NB4 (cell line): ENCODE measurements at regions not wholly inside any gene's neighbourhood (a gene's known extent, or its start where the extent isn't known, plus 50 kb on each side); places are given as distances from the start of the nearest gene placed in this dataset.

ENCODE experiments used
- MYC ChIP-seq: IDR thresholded peaks from 2 replicates; pipeline ENCODE4 v1.6.1; 2011; ENCODE audit warnings: low read depth, low read length
- POLR2A ChIP-seq: IDR thresholded peaks from 2 replicates; pipeline ENCODE4 v1.6.1; 2011; ENCODE audit warnings: mild to moderate bottlenecking; ENCODE audit not compliant: insufficient read length; ENCODE audit errors: extremely low read depth
- TF ChIP-seq, protein P1 (sequence below): IDR thresholded peaks from one replicate; pipeline ENCODE4 v1.5.1; 2012; ENCODE audit warnings: low read depth, low read length

DNA sequence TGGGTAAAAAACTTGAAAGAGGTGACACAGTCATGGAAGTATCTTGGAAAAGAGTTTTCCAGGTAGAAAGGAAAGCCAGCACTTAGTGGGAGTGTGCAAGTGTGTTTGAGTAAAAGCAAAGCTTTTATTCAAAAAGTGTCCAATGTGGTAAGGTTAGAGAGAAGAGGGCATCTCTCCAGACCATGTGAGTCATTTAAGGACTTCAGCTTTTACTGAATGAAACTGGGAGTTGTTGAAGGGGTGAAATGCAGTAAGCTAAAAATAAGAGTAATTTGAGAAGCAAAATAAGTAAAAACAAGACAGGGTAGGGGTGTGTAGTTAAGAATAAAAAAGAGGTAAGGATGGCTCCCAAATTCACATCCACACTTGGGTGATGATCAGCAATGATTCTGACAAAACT lies 238.9 kb downstream of the SLC7A11 start:
- TF ChIP-seq, protein P1, sequence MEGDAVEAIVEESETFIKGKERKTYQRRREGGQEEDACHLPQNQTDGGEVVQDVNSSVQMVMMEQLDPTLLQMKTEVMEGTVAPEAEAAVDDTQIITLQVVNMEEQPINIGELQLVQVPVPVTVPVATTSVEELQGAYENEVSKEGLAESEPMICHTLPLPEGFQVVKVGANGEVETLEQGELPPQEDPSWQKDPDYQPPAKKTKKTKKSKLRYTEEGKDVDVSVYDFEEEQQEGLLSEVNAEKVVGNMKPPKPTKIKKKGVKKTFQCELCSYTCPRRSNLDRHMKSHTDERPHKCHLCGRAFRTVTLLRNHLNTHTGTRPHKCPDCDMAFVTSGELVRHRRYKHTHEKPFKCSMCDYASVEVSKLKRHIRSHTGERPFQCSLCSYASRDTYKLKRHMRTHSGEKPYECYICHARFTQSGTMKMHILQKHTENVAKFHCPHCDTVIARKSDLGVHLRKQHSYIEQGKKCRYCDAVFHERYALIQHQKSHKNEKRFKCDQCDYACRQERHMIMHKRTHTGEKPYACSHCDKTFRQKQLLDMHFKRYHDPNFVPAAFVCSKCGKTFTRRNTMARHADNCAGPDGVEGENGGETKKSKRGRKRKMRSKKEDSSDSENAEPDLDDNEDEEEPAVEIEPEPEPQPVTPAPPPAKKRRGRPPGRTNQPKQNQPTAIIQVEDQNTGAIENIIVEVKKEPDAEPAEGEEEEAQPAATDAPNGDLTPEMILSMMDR = no peak
- TF ChIP-seq MYC (no peak), POLR2A (no peak)
